ENCODE measurements at regions not wholly inside any gene's neighbourhood (a gene's known extent, or its start where the extent isn't known, plus 50 kb on each side); places are given as distances from the start of the nearest gene placed in this dataset.
"Not testable (repeated sequence)": the region's sequence is repeated elsewhere in the genome, so short reads cannot be mapped to it uniquely, and the experiment has no call there.

DNA sequence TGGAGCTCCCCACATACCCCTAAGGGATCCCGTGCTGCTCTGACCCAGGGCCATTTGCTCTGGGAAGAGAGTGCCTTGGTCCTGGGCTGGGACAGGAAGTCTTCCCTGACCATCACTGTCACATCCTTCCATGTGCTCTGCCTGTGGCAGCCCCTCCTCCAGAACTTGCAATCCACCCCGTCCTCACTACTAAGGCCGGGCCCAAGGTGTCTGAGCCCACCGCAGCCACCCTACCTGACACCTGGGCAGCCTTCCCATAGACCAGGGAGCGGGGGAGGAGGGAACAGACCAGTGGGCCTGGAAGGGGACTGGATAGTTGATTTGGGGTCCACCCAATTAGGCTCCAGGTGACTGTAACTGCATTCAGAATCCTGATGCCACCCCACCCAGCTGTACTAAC lies 117.5 kb upstream of the CRHR1 start:
- Mint-ChIP-seq H3K36me3 (ENCODE audit: low read depth) (no peaks in the 10 kb centered on the region), H3K27me3 (ENCODE audit: low read depth) (peaks cover 9% of the 10 kb centered on the region), H3K4me1 (ENCODE audit: low read depth) (no peaks in the 10 kb centered on the region), H3K27ac (no peak overlapping the region), H3K9me3 (no peaks in the 10 kb centered on the region), H3K4me3 (ENCODE audit: low read depth) (no peak overlapping the region)
- intact Hi-C loops (cut with micrococcal nuclease), result no loop called here
- no peak for DNase-seq (ENCODE audit: low spot score)

DNA sequence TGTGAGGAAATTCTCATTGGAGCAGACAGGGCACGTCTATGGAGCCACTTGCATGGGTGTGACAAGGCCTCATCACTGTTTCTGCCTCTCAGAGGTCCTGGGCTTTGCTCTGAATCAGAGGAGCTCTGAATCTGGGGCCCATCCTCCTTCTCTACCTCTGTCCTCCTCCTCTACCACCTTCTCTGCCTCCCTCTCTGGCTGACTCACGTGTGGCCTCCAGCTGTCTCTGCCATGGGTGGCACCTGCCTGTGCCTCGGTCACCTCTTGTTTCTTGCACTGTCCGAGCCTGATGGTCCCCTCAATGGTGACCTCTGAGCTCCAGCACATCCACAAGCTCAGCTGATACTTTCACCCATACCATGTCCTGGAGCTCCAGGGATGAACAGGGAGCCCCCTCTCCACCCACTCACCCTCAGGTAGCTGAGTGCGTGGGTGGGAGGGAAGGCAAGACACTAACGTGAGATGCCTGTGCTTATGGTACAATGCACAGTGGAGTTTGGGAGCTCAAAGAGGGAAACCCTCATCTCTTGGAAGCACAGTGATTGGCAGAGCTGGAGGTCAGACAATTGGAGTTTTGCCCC lies 116.4 kb upstream of the CRHR1 start:
- Mint-ChIP-seq H3K9me3 (no peaks in the 10 kb centered on the region), H3K36me3 (ENCODE audit: low read depth) (no peaks in the 10 kb centered on the region), H3K4me1 (ENCODE audit: low read depth) (no peaks in the 10 kb centered on the region), H3K27ac (no peak overlapping the region), H3K4me3 (ENCODE audit: low read depth) (no peak overlapping the region), H3K27me3 (ENCODE audit: low read depth) (peaks cover 8% of the 10 kb centered on the region)
- DNase-seq (ENCODE audit: low spot score), result no peak
- intact Hi-C loops (cut with micrococcal nuclease), result no loop called here

DNA sequence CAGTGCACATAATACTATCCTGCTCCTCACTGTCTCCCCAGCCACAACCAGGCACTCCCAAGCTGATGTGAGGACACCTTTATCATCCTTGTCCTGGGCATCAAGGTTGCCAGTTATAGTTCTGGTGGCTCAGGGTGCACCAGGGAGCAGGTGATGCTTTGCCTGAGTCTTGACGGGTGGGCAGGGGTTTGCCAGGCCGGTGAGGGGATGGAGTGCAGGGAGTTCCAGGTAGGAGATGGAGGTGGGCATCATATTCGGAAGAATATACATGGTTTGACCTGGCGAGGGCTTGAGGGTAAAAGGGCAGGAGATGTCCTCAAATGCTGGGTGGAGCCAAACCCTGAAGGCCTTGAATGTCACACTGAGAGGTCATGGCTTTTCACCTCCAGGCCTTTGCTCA lies 115.8 kb upstream of the CRHR1 start:
- intact Hi-C loops (cut with micrococcal nuclease), result no loop called here
- Mint-ChIP-seq H3K9me3 (no peaks in the 10 kb centered on the region), H3K4me3 (ENCODE audit: low read depth) (no peak overlapping the region), H3K4me1 (ENCODE audit: low read depth) (no peaks in the 10 kb centered on the region), H3K27me3 (ENCODE audit: low read depth) (peaks cover 7% of the 10 kb centered on the region), H3K27ac (no peak overlapping the region), H3K36me3 (ENCODE audit: low read depth) (no peaks in the 10 kb centered on the region)
- DNase-seq (ENCODE audit: low spot score), result no peak

DNA sequence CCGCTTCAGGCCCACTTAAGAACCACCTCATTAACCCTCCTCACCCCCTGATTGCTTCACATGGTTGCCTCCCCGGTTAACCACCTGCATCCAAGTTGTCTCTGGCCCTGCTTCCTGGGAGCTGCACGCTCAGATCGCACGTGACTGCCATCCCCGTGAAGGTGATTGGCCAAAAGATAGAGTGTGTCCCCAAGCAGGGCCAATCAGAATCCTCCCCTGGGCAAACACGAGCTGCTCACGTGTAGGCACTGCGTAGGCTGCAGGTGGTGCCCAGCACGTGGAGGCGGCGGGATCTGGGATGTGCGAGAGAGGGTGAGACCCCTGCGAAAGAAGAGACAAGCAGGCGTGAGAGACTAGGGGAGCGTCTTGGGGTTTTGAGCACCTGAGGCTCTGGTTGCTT lies 111.8 kb upstream of the CRHR1 start:
- intact Hi-C loops (cut with micrococcal nuclease), result no loop called here
- no peak overlapping the region for H3K4me3 Mint-ChIP-seq (ENCODE audit: low read depth)
- no peaks in the 10 kb centered on the region for H3K4me1 Mint-ChIP-seq (ENCODE audit: low read depth)
- H3K27ac Mint-ChIP-seq, result no peak overlapping the region
- H3K36me3 Mint-ChIP-seq (ENCODE audit: low read depth), result no peaks in the 10 kb centered on the region
- no peaks in the 10 kb centered on the region for H3K9me3 Mint-ChIP-seq
- no peaks in the 10 kb centered on the region for H3K27me3 Mint-ChIP-seq (ENCODE audit: low read depth)
- DNase-seq (ENCODE audit: low spot score), result no peak

DNA sequence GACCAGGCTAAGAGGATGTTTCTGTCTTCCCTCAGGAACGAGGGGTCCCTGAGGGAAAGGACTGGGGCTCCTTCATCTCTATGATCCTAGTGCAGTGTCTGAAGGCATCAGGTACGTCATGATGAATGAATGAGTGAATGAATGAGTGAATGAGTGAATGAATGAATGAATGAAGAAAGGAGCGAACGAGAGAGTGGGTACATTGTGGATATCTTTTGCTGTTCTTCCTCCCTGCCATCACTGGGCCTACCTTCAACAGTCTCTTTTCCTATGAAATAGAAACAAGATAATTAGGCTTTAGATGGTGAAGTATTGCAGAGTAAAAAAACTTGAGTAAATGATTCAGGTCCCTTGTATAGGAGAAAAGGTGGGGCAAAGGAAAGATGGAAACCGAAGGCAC lies 111.3 kb upstream of the CRHR1 start:
- no peaks in the 10 kb centered on the region for H3K36me3 Mint-ChIP-seq (ENCODE audit: low read depth)
- H3K4me3 Mint-ChIP-seq (ENCODE audit: low read depth), result no peak overlapping the region
- intact Hi-C loops (cut with micrococcal nuclease), result no loop called here
- no peak for DNase-seq (ENCODE audit: low spot score)
- no peak overlapping the region for H3K27ac Mint-ChIP-seq
- no peaks in the 10 kb centered on the region for H3K4me1 Mint-ChIP-seq (ENCODE audit: low read depth)
- H3K9me3 Mint-ChIP-seq, result no peaks in the 10 kb centered on the region
- no peaks in the 10 kb centered on the region for H3K27me3 Mint-ChIP-seq (ENCODE audit: low read depth)

DNA sequence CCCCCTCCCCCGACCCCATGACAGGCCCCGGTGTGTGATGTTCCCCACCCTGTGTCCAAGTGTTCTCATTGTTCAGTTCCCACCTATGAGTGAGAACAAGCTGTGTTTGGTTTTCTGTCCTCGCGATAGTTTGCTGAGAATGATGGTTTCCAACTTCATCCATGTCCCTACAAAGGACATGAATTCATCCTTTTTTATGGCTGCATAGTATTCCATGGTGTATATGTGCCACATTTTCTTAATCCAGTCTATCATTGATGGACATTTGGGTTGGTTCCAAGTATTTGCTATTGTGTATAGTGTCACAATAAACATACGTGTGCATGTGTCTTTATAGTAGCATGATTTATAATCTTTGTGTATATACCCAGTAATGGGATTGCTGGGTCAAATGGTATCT lies 110.4 kb upstream of the CRHR1 start:
- H3K36me3 Mint-ChIP-seq (ENCODE audit: low read depth); H3K4me1 Mint-ChIP-seq (ENCODE audit: low read depth); DNase-seq (ENCODE audit: low spot score); H3K27me3 Mint-ChIP-seq (ENCODE audit: low read depth); intact Hi-C loops (cut with micrococcal nuclease); H3K9me3 Mint-ChIP-seq; H3K4me3 Mint-ChIP-seq (ENCODE audit: low read depth); H3K27ac Mint-ChIP-seq: not testable (repeated sequence)

DNA sequence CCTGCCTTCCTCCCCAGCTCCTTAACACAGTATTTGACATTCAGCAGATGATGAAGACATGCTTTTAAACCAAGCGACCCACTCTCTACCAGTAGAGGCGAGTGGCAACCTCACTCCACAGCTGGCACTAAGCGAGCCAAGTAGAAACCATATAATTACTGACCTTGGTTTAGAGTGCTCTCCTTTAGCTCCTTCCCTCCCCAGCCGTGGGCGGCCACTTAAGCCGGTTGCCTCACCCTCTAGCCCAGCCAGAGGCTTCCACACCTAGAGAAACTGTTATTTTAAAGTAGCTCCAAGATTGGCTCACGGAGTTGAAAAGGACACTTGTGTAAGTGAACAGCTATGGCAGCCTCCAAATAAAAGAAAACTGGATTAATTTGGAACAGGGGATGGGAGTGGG lies 109.1 kb upstream of the CRHR1 start:
- intact Hi-C loops (cut with micrococcal nuclease), result no loop called here
- H3K27me3 Mint-ChIP-seq (ENCODE audit: low read depth), result no peaks in the 10 kb centered on the region
- H3K27ac Mint-ChIP-seq, result no peak overlapping the region

DNA sequence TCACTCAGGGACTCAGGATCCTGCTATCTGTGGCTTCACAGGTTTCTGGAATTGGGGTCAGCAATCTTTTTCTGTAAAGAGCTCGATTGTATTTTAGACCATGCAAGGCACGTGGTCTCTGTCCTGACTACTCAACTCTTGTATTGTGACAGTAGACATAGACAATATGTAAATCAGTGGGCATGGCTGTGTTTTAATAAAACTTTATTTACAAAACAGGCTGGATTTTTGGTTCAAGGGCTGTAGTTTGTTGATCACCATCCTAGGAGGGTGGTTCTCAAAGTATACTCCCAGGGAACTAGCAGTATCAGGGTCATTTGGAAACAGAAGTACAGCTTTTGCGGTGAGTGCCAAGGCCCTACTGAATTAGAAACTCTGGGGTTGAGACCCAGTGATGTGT lies 108.2 kb upstream of the CRHR1 start:
- Mint-ChIP-seq H3K4me1 (ENCODE audit: low read depth) (no peaks in the 10 kb centered on the region), H3K4me3 (ENCODE audit: low read depth) (no peak overlapping the region), H3K27ac (no peak overlapping the region), H3K36me3 (ENCODE audit: low read depth) (no peaks in the 10 kb centered on the region), H3K27me3 (ENCODE audit: low read depth) (no peaks in the 10 kb centered on the region), H3K9me3 (no peaks in the 10 kb centered on the region)
- DNase-seq (ENCODE audit: low spot score), result no peak
- intact Hi-C loops (cut with micrococcal nuclease), result no loop called here

More for the DNA sequence above, 109.1 kb upstream of the CRHR1 start:
- Mint-ChIP-seq H3K9me3 (no peaks in the 10 kb centered on the region), H3K36me3 (ENCODE audit: low read depth) (no peaks in the 10 kb centered on the region), H3K4me1 (ENCODE audit: low read depth) (no peaks in the 10 kb centered on the region), H3K4me3 (ENCODE audit: low read depth) (no peak overlapping the region)
- DNase-seq (ENCODE audit: low spot score), result no peak

DNA sequence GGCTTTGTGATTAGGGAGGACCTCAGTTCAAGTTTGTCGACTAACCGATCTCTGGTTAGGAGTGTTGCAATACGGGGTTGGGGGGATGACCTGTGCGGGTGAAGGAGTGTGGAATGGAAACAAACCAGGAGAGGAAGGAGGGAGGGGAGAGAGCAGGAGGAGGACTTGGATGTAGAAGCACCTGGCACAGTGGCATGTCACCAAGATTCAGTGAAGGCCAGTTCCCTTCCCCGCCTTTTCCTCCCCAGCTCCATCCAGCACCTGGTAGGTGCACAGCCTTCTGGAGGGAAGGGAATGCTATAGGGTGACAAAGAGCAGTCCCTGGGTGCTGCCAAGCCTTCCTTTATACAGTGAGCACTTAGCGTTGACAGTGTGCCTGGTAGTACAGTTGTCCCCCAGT lies 107.4 kb upstream of the CRHR1 start:
- no peak overlapping the region for H3K4me3 Mint-ChIP-seq (ENCODE audit: low read depth)
- no peaks in the 10 kb centered on the region for H3K4me1 Mint-ChIP-seq (ENCODE audit: low read depth)
- H3K27ac Mint-ChIP-seq, result no peak overlapping the region
- H3K9me3 Mint-ChIP-seq, result no peaks in the 10 kb centered on the region
- H3K36me3 Mint-ChIP-seq (ENCODE audit: low read depth), result no peaks in the 10 kb centered on the region
- H3K27me3 Mint-ChIP-seq (ENCODE audit: low read depth), result no peaks in the 10 kb centered on the region
- no peak for DNase-seq (ENCODE audit: low spot score)
- intact Hi-C loops (cut with micrococcal nuclease), result no loop called here

DNA sequence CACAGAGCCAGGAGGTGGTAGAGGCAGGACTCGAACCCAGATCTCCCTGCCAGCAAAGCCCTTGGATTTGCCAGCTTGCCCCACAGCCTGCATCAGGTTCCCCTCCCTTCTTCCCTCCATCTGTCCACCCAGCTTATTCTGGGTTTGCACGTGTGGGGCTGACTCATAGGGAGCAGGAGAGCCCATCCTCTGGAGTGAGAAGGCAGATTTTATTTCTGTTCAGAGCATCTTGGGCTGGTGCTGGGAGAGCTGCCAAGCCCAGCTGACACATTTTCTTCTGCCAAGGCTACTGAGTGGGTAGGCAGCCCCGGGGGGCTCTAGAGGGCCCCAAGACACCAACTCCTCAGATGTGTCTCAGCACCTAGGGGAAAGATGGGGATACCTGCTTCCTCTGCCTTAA lies 106.3 kb upstream of the CRHR1 start:
- Mint-ChIP-seq H3K36me3 (ENCODE audit: low read depth) (no peaks in the 10 kb centered on the region), H3K4me1 (ENCODE audit: low read depth) (no peaks in the 10 kb centered on the region)
- intact Hi-C loops (cut with micrococcal nuclease), result no loop called here

DNA sequence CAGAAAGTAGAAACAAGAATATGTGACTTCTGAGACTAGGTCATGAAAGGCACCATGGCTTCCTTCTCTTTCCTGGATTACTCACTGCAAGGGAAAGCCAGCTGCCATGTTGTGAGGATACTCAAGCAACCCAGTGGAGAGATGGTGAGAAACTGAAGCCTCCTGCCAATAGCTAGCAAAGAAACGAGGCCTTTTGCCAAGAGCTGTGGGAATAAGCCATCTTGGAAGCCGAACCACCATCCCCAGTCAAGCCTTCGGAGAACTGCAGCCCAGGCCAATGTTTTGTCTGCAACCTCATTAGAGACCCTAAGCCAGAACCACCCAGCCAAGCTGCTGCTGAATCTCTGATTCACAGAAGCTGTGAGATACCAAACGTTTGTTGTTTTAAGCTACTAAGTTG lies 104.7 kb upstream of the CRHR1 start:
- Mint-ChIP-seq H3K4me3 (ENCODE audit: low read depth) (no peak overlapping the region), H3K27me3 (ENCODE audit: low read depth) (no peaks in the 10 kb centered on the region), H3K9me3 (no peaks in the 10 kb centered on the region), H3K27ac (no peak overlapping the region), H3K36me3 (ENCODE audit: low read depth) (no peaks in the 10 kb centered on the region), H3K4me1 (ENCODE audit: low read depth) (no peaks in the 10 kb centered on the region)
- DNase-seq (ENCODE audit: low spot score), result no peak
- intact Hi-C loops (cut with micrococcal nuclease), result no loop called here

More for the DNA sequence above, 106.3 kb upstream of the CRHR1 start:
- Mint-ChIP-seq H3K4me3 (ENCODE audit: low read depth) (no peak overlapping the region), H3K9me3 (no peaks in the 10 kb centered on the region), H3K27ac (no peak overlapping the region), H3K27me3 (ENCODE audit: low read depth) (no peaks in the 10 kb centered on the region)
- no peak for DNase-seq (ENCODE audit: low spot score)

DNA sequence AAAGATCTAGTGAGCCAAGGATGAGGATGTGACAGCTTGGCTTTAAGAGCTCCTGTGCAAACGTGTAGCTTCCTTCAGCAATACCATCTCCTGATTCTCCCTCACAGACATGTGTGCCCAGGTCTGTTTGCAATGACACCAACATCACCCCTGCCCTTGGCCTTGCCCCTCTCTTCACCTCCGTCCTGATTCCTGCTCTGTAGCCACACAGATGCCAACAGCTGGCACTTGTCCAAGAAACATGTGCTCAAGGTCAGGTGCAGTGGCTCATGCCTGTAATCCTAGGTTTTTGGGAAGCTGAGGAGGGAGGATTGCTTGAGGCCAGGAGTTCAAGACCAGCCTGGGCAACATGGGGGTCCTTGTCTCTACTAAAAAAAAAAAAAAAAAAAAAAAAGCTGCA lies 103.8 kb upstream of the CRHR1 start:
- Mint-ChIP-seq H3K36me3 (ENCODE audit: low read depth) (no peaks in the 10 kb centered on the region), H3K27ac (no peak overlapping the region), H3K4me3 (ENCODE audit: low read depth) (no peak overlapping the region), H3K4me1 (ENCODE audit: low read depth) (no peaks in the 10 kb centered on the region), H3K9me3 (no peaks in the 10 kb centered on the region), H3K27me3 (ENCODE audit: low read depth) (no peaks in the 10 kb centered on the region)
- no peak for DNase-seq (ENCODE audit: low spot score)
- intact Hi-C loops (cut with micrococcal nuclease), result no loop called here

DNA sequence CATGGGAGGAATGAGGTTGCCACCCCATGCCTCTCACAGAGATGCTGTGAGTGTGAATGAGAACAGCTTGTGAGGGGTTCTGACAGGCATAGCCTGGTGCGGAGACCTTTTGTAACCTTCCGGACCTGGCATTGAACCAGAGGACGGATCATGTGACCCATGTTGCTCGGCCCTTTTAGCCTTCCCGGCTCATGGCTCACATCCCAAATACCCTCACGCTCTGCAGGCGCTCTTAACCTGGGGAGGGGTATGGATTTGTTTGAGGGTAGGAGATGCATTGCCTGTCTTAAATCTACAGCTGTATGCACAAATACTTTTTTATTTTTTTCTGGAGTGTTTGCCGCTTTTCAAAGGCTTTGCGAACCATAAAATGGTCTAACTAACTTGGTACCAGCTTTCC lies 102.4 kb upstream of the CRHR1 start:
- Mint-ChIP-seq H3K4me3 (ENCODE audit: low read depth) (no peak overlapping the region), H3K4me1 (ENCODE audit: low read depth) (no peaks in the 10 kb centered on the region), H3K36me3 (ENCODE audit: low read depth) (no peaks in the 10 kb centered on the region), H3K27ac (no peak overlapping the region), H3K27me3 (ENCODE audit: low read depth) (no peaks in the 10 kb centered on the region), H3K9me3 (no peaks in the 10 kb centered on the region)
- DNase-seq (ENCODE audit: low spot score), result no peak
- intact Hi-C loops (cut with micrococcal nuclease), result no loop called here

DNA sequence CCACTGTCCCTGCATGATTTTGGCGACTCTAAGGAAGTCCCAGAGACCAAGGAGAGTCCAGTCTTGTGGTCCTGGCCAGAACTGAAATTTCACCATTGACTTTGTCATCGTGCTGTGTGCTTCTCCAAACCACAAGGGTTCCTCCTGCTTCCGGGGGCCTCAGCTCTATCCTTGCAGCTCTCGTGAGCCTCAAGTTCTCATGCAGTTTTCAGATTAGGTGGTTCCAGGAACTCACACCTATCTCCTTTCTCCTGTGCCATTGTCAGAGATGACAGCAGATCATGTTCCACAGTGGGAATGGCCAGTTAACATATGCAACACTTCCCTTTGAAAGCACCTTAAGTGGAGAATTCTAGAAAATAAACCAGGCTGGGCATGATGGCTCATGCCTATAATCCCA lies 97.9 kb upstream of the CRHR1 start:
- intact Hi-C loops (cut with micrococcal nuclease), result no loop called here
- Mint-ChIP-seq H3K4me1 (ENCODE audit: low read depth) (no peaks in the 10 kb centered on the region), H3K36me3 (ENCODE audit: low read depth) (no peaks in the 10 kb centered on the region), H3K9me3 (no peaks in the 10 kb centered on the region), H3K27ac (no peak overlapping the region), H3K27me3 (ENCODE audit: low read depth) (peaks cover 18% of the 10 kb centered on the region), H3K4me3 (ENCODE audit: low read depth) (no peak overlapping the region)
- DNase-seq (ENCODE audit: low spot score), result no peak
